ENCODE measurements at regions not wholly inside any gene's neighbourhood (a gene's known extent, or its start where the extent isn't known, plus 50 kb on each side); places are given as distances from the start of the nearest gene placed in this dataset.

GRCh38 chr1:199489594-199489993 lies 537.9 kb upstream of the NR5A2 start:
- TF ChIP-seq CTCF (IDR thresholded peaks at IDR 0.05) (no peak), POLR2A (IDR thresholded peaks at IDR 0.05) (no peak)
